K562 (cell line): ENCODE measurements at regions not wholly inside any gene's neighbourhood (a gene's known extent, or its start where the extent isn't known, plus 50 kb on each side); places are given as distances from the start of the nearest gene placed in this dataset.

Experiments used
- ATAC-seq: fragments of 200-7000 bp; cut with Tn5 transposase; 3 replicates; pipeline ENCODE4 v1.9.1; 2020; ENCODE audit warnings: moderate library complexity
- BruUV-seq: library from RNA; stranded (reverse); fragments of 400-500 nt; replicated peaks from 2 replicates; lab custom pipeline; 2021; lab: Mats Ljungman, UMichigan
- CTCF ChIA-PET: fragments of 300-600 bp; formaldehyde crosslinking; extraction: SDS; loops from one replicate; lab custom pipeline; 2021; ENCODE audit warnings: low intra/inter-chr PET ratio; lab: Yijun Ruan, JAX
- POLR2A ChIA-PET: fragments of 300-600, 350-650 bp; sonication (Branson Sonifier 250); formaldehyde crosslinking; extraction: SDS; loops from one replicate; lab custom pipeline; 2021; ENCODE audit warnings: antibody characterized with exemption, inconsistent platforms; lab: Yijun Ruan, JAX
- DNase-seq, 4 experiments: peaks; one replicate each; pipeline versions ENCODE4 v3.0.0 to v3.0.0-alpha.2; 2011 to 2018; ENCODE audit warnings: low spot score in 3 of 4, mixed read lengths in 3 of 4; ENCODE audit errors: extremely low read depth in 1 of 4
- FAIRE-seq: peaks from 2 replicates; lab custom pipeline; 2011; peaks lifted over from hg19 to GRCh38; lab: Jason Lieb, UNC
- H2AFZ ChIP-seq: 2 replicates; pipeline ENCODE4 v1.6.0; 2011; ENCODE audit warnings: low read depth, low read length, control low read depth, inconsistent platforms
- H3K27ac ChIP-seq: fragments of 200-600 bp; 3 replicates; pipeline ENCODE4 v1.8.0; 2011; ENCODE audit warnings: low read depth, mild to moderate bottlenecking, control low read depth, inconsistent platforms, low read length, moderate library complexity, mixed read lengths; ENCODE audit errors: extremely low read depth
- H3K27me3 ChIP-seq, 2 experiments: fragments of 300-600 bp in 1 of 2; 2 replicates in 1 of 2; 3 replicates in 1 of 2; pipeline versions ENCODE4 v1.6.0 to v1.8.0; 2011; ENCODE audit warnings: inconsistent platforms in 2 of 2, low read length in 2 of 2, mild to moderate bottlenecking in 1 of 2, mixed read lengths in 1 of 2, moderate library complexity in 1 of 2; ENCODE audit not compliant: control insufficient read depth in 2 of 2, insufficient read depth in 2 of 2
- H3K36me3 ChIP-seq: fragments of 300-600 bp; 3 replicates; pipeline ENCODE4 v1.8.0; 2011; ENCODE audit warnings: mild to moderate bottlenecking, low read length, inconsistent platforms; ENCODE audit not compliant: control insufficient read depth, insufficient read depth
- H3K4me1 ChIP-seq, 2 experiments: fragments of 200-600 bp in 1 of 2; replicated peaks in 1 of 2; 2 replicates in 1 of 2; 3 replicates in 1 of 2; pipeline versions ENCODE4 v1.5.1 to v1.8.0; 2011; ENCODE audit warnings: inconsistent platforms in 2 of 2, low read length in 2 of 2, mild to moderate bottlenecking in 1 of 2, mixed read lengths in 1 of 2, moderate library complexity in 1 of 2; ENCODE audit not compliant: control insufficient read depth in 2 of 2, insufficient read depth in 2 of 2
- H3K4me2 ChIP-seq: 2 replicates; pipeline ENCODE4 v1.6.1; 2011; ENCODE audit warnings: low read length, control low read depth, inconsistent platforms, mixed read lengths; ENCODE audit not compliant: insufficient read depth
- H3K4me3 ChIP-seq: fragments of 200-600 bp; sonication (generic), shearing (Covaris generic); 2 replicates; pipeline ENCODE4 v1.5.1; 2016; ENCODE audit warnings: control low read depth, inconsistent platforms
- H3K79me2 ChIP-seq: fragments of 200-600 bp; 3 replicates; pipeline ENCODE4 v1.8.0; 2011; ENCODE audit warnings: low read length, inconsistent platforms; ENCODE audit not compliant: control insufficient read depth, insufficient read depth
- H3K9ac ChIP-seq, 2 experiments: 2 replicates each; pipeline versions ENCODE4 v1.6.0 to v1.6.1; 2011; ENCODE audit warnings: low read depth in 2 of 2, low read length in 2 of 2, control low read depth in 1 of 2, inconsistent platforms in 1 of 2, mild to moderate bottlenecking in 1 of 2, mixed read lengths in 1 of 2; ENCODE audit not compliant: insufficient read depth in 1 of 2
- H3K9me1 ChIP-seq: one replicate; pipeline ENCODE4 v1.6.0; 2011; ENCODE audit warnings: inconsistent platforms, mild to moderate bottlenecking, low read length, moderate library complexity; ENCODE audit not compliant: control insufficient read depth, insufficient read depth
- H3K9me3 ChIP-seq: replicated peaks from 2 replicates; pipeline ENCODE4 v1.5.1; 2011; ENCODE audit warnings: low read depth, low read length, inconsistent platforms; ENCODE audit not compliant: control insufficient read depth, insufficient read depth
- H4K20me1 ChIP-seq: replicated peaks from 2 replicates; pipeline ENCODE4 v1.6.1; 2011; ENCODE audit warnings: low read length, inconsistent platforms, mixed read lengths; ENCODE audit not compliant: control insufficient read depth, insufficient read depth
- CREM ChIP-seq: IDR thresholded peaks from 2 replicates; pipeline ENCODE4 v1.6.1; 2014; ENCODE audit warnings: antibody characterized with exemption, low read depth
- E2F5 ChIP-seq: sonication (generic); formaldehyde crosslinking; IDR thresholded peaks from 2 replicates; pipeline ENCODE4 v1.8.0; 2022; ENCODE audit warnings: mild to moderate bottlenecking, missing genetic modification reagents
- HCFC1 ChIP-seq: IDR thresholded peaks from 2 replicates; pipeline ENCODE4 v1.6.1; 2012; ENCODE audit warnings: low read depth, low read length, improper control_type of control experiment
- IRF1 ChIP-seq: sonication (generic); formaldehyde crosslinking; IDR thresholded peaks from 2 replicates; pipeline ENCODE4 v1.8.0; 2022; ENCODE audit warnings: missing genetic modification reagents, mild to moderate bottlenecking, borderline replicate concordance
- IRF9 ChIP-seq: fragments of 450-650 bp; IDR thresholded peaks from 2 replicates; pipeline ENCODE4 v1.6.1; 2016; ENCODE audit warnings: missing biosample characterization, missing genetic modification characterization
- MAFK ChIP-seq: IDR thresholded peaks from 2 replicates; pipeline ENCODE4 v1.6.1; 2011; ENCODE audit warnings: low read length, improper control_type of control experiment
- MBD1 ChIP-seq: fragments of 250-450 bp; sonication (Bioruptor Pico); IDR thresholded peaks from 2 replicates; pipeline ENCODE4 v1.8.0; 2022; ENCODE audit warnings: inconsistent platforms
- POLR2A ChIP-seq: fragments of 450-650 bp; conservative IDR thresholded peaks from 2 replicates; pipeline ENCODE4 v1.6.1; 2016
- POLR3A ChIP-seq: IDR thresholded peaks from 2 replicates; pipeline ENCODE4 v1.6.1; 2011; ENCODE audit warnings: borderline replicate concordance, mild to moderate bottlenecking, moderate library complexity; ENCODE audit not compliant: insufficient read length, insufficient read depth; ENCODE audit errors: extremely low read depth
- RUNX1 ChIP-seq: sonication (generic); IDR thresholded peaks from 2 replicates; pipeline ENCODE4 v1.6.1; 2016; ENCODE audit warnings: antibody characterized with exemption, low read depth
- SREBF1 ChIP-seq: fragments of 150-350 bp; IDR thresholded peaks from 2 replicates; pipeline ENCODE4 v1.6.1; 2014; ENCODE audit warnings: antibody characterized with exemption, low read depth, low read length, borderline replicate concordance
- TAF15 ChIP-seq: fragments of 200-400 bp; formaldehyde crosslinking; IDR thresholded peaks from 2 replicates; pipeline ENCODE4 v1.6.1; 2017; ENCODE audit warnings: mild to moderate bottlenecking, low read depth, low read length, moderate library complexity
- WHSC1 ChIP-seq: IDR thresholded peaks from one replicate; pipeline ENCODE4 v1.6.1; 2012; ENCODE audit warnings: low read length, control low read depth, inconsistent platforms
- ZBTB49 ChIP-seq: sonication (generic); formaldehyde crosslinking; IDR thresholded peaks from 2 replicates; pipeline ENCODE4 v1.8.0; 2022; ENCODE audit warnings: missing genetic modification reagents, mild to moderate bottlenecking, borderline replicate concordance
- ZNF76 ChIP-seq: fragments of 250-450 bp; sonication (Bioruptor Pico); IDR thresholded peaks from 2 replicates; pipeline ENCODE4 v1.4.0; 2020; ENCODE audit warnings: mild to moderate bottlenecking, moderate library complexity, borderline replicate concordance
- ZZZ3 ChIP-seq: fragments of 450-650 bp; IDR thresholded peaks from 2 replicates; pipeline ENCODE4 v1.6.1; 2016; ENCODE audit warnings: antibody characterized with exemption, mild to moderate bottlenecking, moderate library complexity
- WGBS: fragments of 100-300 bp; shearing (Covaris generic); methylation state at CpG from one replicate; pipeline ENCODE4 v1.1.6; 2016; ENCODE audit warnings: low coverage, mixed read lengths; ENCODE audit not compliant: insufficient coverage; ENCODE audit errors: missing lambda C conversion rate; 5-methylcytosine and 5-hydroxymethylcytosine counted together
- in situ Hi-C: fragments of 300-500 bp; cut with MboI; formaldehyde crosslinking; loops from 4 replicates; pipeline ENCODE4 v1.15.0; 2018; ENCODE audit warnings: inconsistent platforms, mixed read lengths
- intact Hi-C: fragments of 100-400 bp; cut with micrococcal nuclease; formaldehyde crosslinking; loops from 2 replicates; pipeline ENCODE4 v1.14.2; 2022

- TF ChIP-seq HCFC1, result no peak
- TF ChIP-seq, all 486 proteins: peak for 0
These were observed 564.0 kb downstream of the TNS1 start (continued) for GRCh38 chr2:217438821-217439220.

- H3K9me1 ChIP-seq, result no peaks in the 10 kb centered on the region
- in situ Hi-C loops (no loop called here), intact Hi-C loops (no loop called here)
- 2% methylated on average over 5 of the region's 5 CpGs for WGBS
- no peaks in the 10 kb centered on the region for H3K79me2 ChIP-seq
- ATAC-seq, result no peak
- no peak for FAIRE-seq
- no peak overlapping the region for H3K9ac ChIP-seq
- POLR2A ChIA-PET, result no interaction called here
- no peaks in the 10 kb centered on the region for H3K36me3 ChIP-seq
- H3K27ac ChIP-seq, result no peak overlapping the region
- H4K20me1 ChIP-seq, result no peaks in the 10 kb centered on the region
- BruUV-seq, result no TSS peak
- no peak overlapping the region for H2AFZ ChIP-seq
- CTCF ChIA-PET, result no interaction called here
- H3K4me2 ChIP-seq, result no peak overlapping the region
- no peaks in the 10 kb centered on the region for H3K9me3 ChIP-seq
- no peaks in the 10 kb centered on the region for H3K27me3 ChIP-seq
- DNase-seq, result no peak
- H3K4me1 ChIP-seq, result no peaks in the 10 kb centered on the region
- no peak overlapping the region for H3K4me3 ChIP-seq
- TF ChIP-seq SREBF1, result no peak
- TF ChIP-seq IRF1 (CRISPR knock-in tag), result no peak
- no peak for TF ChIP-seq IRF9 (tag)
- no peak for TF ChIP-seq RUNX1
- TF ChIP-seq WHSC1, result no peak
- no peak for TF ChIP-seq MBD1
- no peak for TF ChIP-seq POLR2A
- no peak for TF ChIP-seq ZNF76 (CRISPR knock-in tag)
- no peak for TF ChIP-seq CREM
- TF ChIP-seq POLR3A, result no peak
- TF ChIP-seq TAF15, result no peak
- no peak for TF ChIP-seq MAFK
- TF ChIP-seq ZZZ3, result no peak
- TF ChIP-seq ZBTB49 (CRISPR knock-in tag), result no peak
- no peak for TF ChIP-seq E2F5 (CRISPR knock-in tag)
These were observed 564.7 kb downstream of the TNS1 start for GRCh38 chr2:217438136-217438535.
